ENCODE measurements at regions not wholly inside any gene's neighbourhood (a gene's known extent, or its start where the extent isn't known, plus 50 kb on each side); places are given as distances from the start of the nearest gene placed in this dataset.

DNA sequence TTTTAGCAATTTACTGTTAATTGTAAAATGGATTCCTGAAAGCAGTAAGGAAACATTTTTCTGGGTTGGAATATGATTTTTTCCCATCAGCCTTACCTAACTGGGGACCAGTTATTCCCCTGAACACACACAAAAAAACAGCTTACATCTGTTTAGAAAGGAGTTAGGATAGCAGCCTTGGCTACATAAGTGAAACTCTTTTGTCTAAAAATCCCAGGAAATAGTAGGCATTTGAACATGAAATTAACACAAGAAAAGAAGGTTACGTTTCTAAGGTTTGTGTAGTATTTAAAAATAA lies 696.2 kb upstream of the MARCKS start:
- Histone ChIP-seq H3K27me3 (replicated peaks; ENCODE audit: insufficient read depth, low read length) (no peaks in the 10 kb centered on the region), H3K9me3 (replicated peaks; ENCODE audit: insufficient read depth, low read length) (no peaks in the 10 kb centered on the region), H3K79me2 (ENCODE audit: low read length) (no peaks in the 10 kb centered on the region), H3K4me2 (ENCODE audit: low read depth, low read length) (no peak overlapping the region), H3K4me3 (ENCODE audit: low read length) (no peak overlapping the region), H3K9ac (ENCODE audit: low read length) (no peak overlapping the region), H4K20me1 (ENCODE audit: insufficient read depth, low read length) (no peaks in the 10 kb centered on the region), H3F3A (ENCODE audit: insufficient read depth, low read length) (no peaks in the 10 kb centered on the region), H3K36me3 (replicated peaks; ENCODE audit: insufficient read depth, low read length) (no peaks in the 10 kb centered on the region), H3K27ac (ENCODE audit: low read length) (no peak overlapping the region), H3K4me1 (ENCODE audit: low read length) (no peaks in the 10 kb centered on the region), H2AFZ (ENCODE audit: low read length) (no peak overlapping the region), H3K9me2 (replicated peaks; ENCODE audit: insufficient read depth, low read length) (no peaks in the 10 kb centered on the region)
- TF ChIP-seq EZH2phosphoT487 (IDR thresholded peaks at IDR 0.05; ENCODE audit: low read length) (no peak), EZH2 (optimal IDR thresholded peaks at IDR 0.05; ENCODE audit: low read depth, low read length) (no peak)
- TF ChIP-seq, protein P1, sequence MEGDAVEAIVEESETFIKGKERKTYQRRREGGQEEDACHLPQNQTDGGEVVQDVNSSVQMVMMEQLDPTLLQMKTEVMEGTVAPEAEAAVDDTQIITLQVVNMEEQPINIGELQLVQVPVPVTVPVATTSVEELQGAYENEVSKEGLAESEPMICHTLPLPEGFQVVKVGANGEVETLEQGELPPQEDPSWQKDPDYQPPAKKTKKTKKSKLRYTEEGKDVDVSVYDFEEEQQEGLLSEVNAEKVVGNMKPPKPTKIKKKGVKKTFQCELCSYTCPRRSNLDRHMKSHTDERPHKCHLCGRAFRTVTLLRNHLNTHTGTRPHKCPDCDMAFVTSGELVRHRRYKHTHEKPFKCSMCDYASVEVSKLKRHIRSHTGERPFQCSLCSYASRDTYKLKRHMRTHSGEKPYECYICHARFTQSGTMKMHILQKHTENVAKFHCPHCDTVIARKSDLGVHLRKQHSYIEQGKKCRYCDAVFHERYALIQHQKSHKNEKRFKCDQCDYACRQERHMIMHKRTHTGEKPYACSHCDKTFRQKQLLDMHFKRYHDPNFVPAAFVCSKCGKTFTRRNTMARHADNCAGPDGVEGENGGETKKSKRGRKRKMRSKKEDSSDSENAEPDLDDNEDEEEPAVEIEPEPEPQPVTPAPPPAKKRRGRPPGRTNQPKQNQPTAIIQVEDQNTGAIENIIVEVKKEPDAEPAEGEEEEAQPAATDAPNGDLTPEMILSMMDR (IDR thresholded peaks at IDR 0.05; ENCODE audit: low read length) = no peak
- DNase-seq = no peak

DNA sequence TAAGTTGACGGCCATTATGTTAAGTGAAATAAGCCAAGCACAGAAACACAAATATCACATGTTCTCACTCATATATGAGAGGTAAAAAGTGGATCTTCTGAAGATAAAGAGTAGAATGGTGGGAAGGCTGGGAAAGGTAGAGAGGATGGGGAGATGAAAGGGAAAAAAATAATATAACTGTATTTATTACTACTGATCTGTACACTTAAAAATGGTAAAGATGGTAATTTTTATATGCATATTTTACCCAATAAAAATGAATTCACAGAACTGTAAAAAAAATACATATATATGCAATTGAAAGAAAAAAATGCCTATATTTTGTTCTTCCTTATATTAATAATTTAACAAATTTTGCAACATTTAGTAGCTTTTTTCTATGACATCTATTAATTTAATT lies 694.4 kb upstream of the MARCKS start:
- Histone ChIP-seq H2AFZ (ENCODE audit: low read length) (no peak overlapping the region), H3K4me2 (ENCODE audit: low read depth, low read length) (no peak overlapping the region), H3K4me1 (ENCODE audit: low read length) (no peaks in the 10 kb centered on the region), H4K20me1 (ENCODE audit: insufficient read depth, low read length) (no peaks in the 10 kb centered on the region), H3K79me2 (ENCODE audit: low read length) (no peaks in the 10 kb centered on the region), H3K36me3 (replicated peaks; ENCODE audit: insufficient read depth, low read length) (no peaks in the 10 kb centered on the region), H3K4me3 (ENCODE audit: low read length) (no peak overlapping the region), H3F3A (ENCODE audit: insufficient read depth, low read length) (no peaks in the 10 kb centered on the region), H3K27me3 (replicated peaks; ENCODE audit: insufficient read depth, low read length) (no peaks in the 10 kb centered on the region), H3K9me2 (replicated peaks; ENCODE audit: insufficient read depth, low read length) (no peaks in the 10 kb centered on the region), H3K9me3 (replicated peaks; ENCODE audit: insufficient read depth, low read length) (no peaks in the 10 kb centered on the region), H3K9ac (ENCODE audit: low read length) (no peak overlapping the region), H3K27ac (ENCODE audit: low read length) (no peak overlapping the region)
- TF ChIP-seq, protein P1 (IDR thresholded peaks at IDR 0.05; ENCODE audit: low read length) = no peak
- TF ChIP-seq EZH2phosphoT487 (IDR thresholded peaks at IDR 0.05; ENCODE audit: low read length) = no peak
- TF ChIP-seq EZH2 (optimal IDR thresholded peaks at IDR 0.05; ENCODE audit: low read depth, low read length) = no peak
- DNase-seq = no peak

DNA sequence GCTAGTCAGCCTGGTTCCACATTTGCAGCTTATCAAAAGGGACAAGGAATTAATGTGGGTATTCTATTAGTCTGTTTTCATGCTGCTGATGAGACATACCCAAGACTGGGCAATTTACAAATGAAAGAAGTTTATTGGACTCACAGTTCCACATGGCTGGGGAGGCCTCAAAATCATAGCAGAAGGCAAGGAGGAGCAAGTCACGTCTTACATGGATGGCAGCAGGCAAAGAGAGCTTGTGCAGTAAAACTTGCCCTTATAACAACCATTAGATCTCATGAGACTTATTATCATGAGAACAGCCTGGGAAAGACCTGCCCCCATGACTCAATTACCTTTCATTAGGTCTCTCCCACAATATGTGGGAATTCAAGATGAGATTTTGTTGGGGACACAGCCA lies 689.1 kb upstream of the MARCKS start:
- TF ChIP-seq, protein P1 (IDR thresholded peaks at IDR 0.05; ENCODE audit: low read length) = no peak
- TF ChIP-seq EZH2 (optimal IDR thresholded peaks at IDR 0.05; ENCODE audit: low read depth, low read length) (no peak), EZH2phosphoT487 (IDR thresholded peaks at IDR 0.05; ENCODE audit: low read length) (no peak)
- DNase-seq = no peak
- Histone ChIP-seq H3K4me2 (ENCODE audit: low read depth, low read length) (no peak overlapping the region), H3K27ac (ENCODE audit: low read length) (no peak overlapping the region), H3K27me3 (replicated peaks; ENCODE audit: insufficient read depth, low read length) (no peaks in the 10 kb centered on the region), H3F3A (ENCODE audit: insufficient read depth, low read length) (no peaks in the 10 kb centered on the region), H3K9me2 (replicated peaks; ENCODE audit: insufficient read depth, low read length) (no peaks in the 10 kb centered on the region), H3K36me3 (replicated peaks; ENCODE audit: insufficient read depth, low read length) (no peaks in the 10 kb centered on the region), H3K79me2 (ENCODE audit: low read length) (no peaks in the 10 kb centered on the region), H2AFZ (ENCODE audit: low read length) (no peak overlapping the region), H3K4me3 (ENCODE audit: low read length) (no peak overlapping the region), H3K9me3 (replicated peaks; ENCODE audit: insufficient read depth, low read length) (no peaks in the 10 kb centered on the region), H3K4me1 (ENCODE audit: low read length) (no peaks in the 10 kb centered on the region), H4K20me1 (ENCODE audit: insufficient read depth, low read length) (no peaks in the 10 kb centered on the region), H3K9ac (ENCODE audit: low read length) (no peak overlapping the region)

All from MM.1S (cell line).